Smooth muscle cell (in vitro differentiated cells): ENCODE measurements at regions not wholly inside any gene's neighbourhood (a gene's known extent, or its start where the extent isn't known, plus 50 kb on each side); places are given as distances from the start of the nearest gene placed in this dataset.

ENCODE experiments used
- DNase-seq: peaks from one replicate; lab custom pipeline; 2025; ENCODE audit not compliant: unreplicated experiment; lab: John Stamatoyannopoulos, UW
- H2AFZ ChIP-seq: fragments of 200-600 bp; sonication (generic); 2 replicates; pipeline ENCODE4 v1.6.0; 2016; ENCODE audit warnings: antibody characterized with exemption, low read depth, mild to moderate bottlenecking
- H3F3A ChIP-seq: fragments of 200-600 bp; sonication (generic); 2 replicates; pipeline ENCODE4 v1.6.0; 2017; ENCODE audit warnings: antibody characterized with exemption, low read depth
- H3K27ac ChIP-seq: fragments of 200-600 bp; sonication (generic); 2 replicates; pipeline ENCODE4 v1.5.1; 2016; ENCODE audit warnings: low read depth, mild to moderate bottlenecking
- H3K27me3 ChIP-seq: fragments of 200-600 bp; sonication (generic); 2 replicates; pipeline ENCODE4 v1.6.1; 2016; ENCODE audit warnings: low read depth, mild to moderate bottlenecking
- H3K36me3 ChIP-seq: fragments of 200-600 bp; sonication (generic); 2 replicates; pipeline ENCODE4 v1.5.1; 2016; ENCODE audit warnings: low read depth
- H3K4me1 ChIP-seq: fragments of 200-600 bp; sonication (generic); 2 replicates; pipeline ENCODE4 v1.5.1; 2016; ENCODE audit warnings: low read depth
- H3K4me2 ChIP-seq: fragments of 200-600 bp; sonication (generic); 2 replicates; pipeline ENCODE4 v1.6.0; 2016; ENCODE audit warnings: mild to moderate bottlenecking
- H3K4me3 ChIP-seq: fragments of 200-600 bp; sonication (generic); 2 replicates; pipeline ENCODE4 v1.5.1; 2016; ENCODE audit warnings: mild to moderate bottlenecking
- H3K79me2 ChIP-seq: fragments of 200-600 bp; sonication (generic); 2 replicates; pipeline ENCODE4 v1.6.0; 2016; ENCODE audit warnings: low read depth, mild to moderate bottlenecking
- H3K9ac ChIP-seq: fragments of 200-600 bp; sonication (generic); 2 replicates; pipeline ENCODE4 v1.6.0; 2016; ENCODE audit warnings: low read depth
- H3K9me3 ChIP-seq: fragments of 200-600 bp; sonication (generic); replicated peaks from 2 replicates; pipeline ENCODE4 v1.5.1; 2016; ENCODE audit warnings: low read depth
- H4K20me1 ChIP-seq: fragments of 200-600 bp; sonication (generic); 2 replicates; pipeline ENCODE4 v1.6.0; 2016; ENCODE audit warnings: low read depth
- CTCF ChIP-seq: fragments of 200-600 bp; sonication (generic); IDR thresholded peaks from 2 replicates; pipeline ENCODE4 v1.5.1; 2017; ENCODE audit warnings: borderline replicate concordance, mild to moderate bottlenecking, antibody characterized with exemption; ENCODE audit not compliant: insufficient read depth, poor library complexity, severe bottlenecking
- WGBS: methylation state at CpG from one replicate; pipeline ENCODE4 v1.1.7; 2016; ENCODE audit warnings: low lambda C conversion rate; 5-methylcytosine and 5-hydroxymethylcytosine counted together

DNA sequence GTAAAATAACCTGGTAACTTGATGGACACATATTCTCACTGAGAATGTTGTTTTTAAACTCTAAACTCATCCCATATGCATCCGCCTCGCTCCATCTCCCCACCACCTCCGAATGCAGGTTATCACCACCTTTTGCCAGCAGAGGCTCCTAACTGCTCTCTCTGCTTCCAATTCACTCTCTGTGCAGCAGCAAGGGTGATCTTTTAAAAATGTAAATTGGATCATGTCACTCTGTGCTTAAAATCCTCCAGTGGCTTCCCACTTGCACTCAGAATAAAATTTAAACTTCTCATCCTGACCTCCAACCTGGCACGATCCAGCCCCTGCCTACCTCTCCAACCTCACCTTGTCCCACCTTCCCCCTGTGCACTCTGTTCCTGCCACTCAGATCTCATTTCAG, 317.2 kb downstream of the ZSWIM6 start:
- Histone ChIP-seq H3K4me1 (no peaks in the 10 kb centered on the region), H3K27ac (no peak overlapping the region), H3K9ac (no peak overlapping the region), H3K4me3 (no peak overlapping the region), H4K20me1 (no peaks in the 10 kb centered on the region), H3F3A (no peaks in the 10 kb centered on the region), H3K36me3 (no peaks in the 10 kb centered on the region), H2AFZ (no peak overlapping the region), H3K4me2 (no peak overlapping the region), H3K79me2 (no peaks in the 10 kb centered on the region), H3K27me3 (peaks cover 6% of the 10 kb centered on the region), H3K9me3 (no peaks in the 10 kb centered on the region)
- WGBS, result 94% methylated on average over 4 of the region's 4 CpGs
- no peak for DNase-seq
- no peak for TF ChIP-seq CTCF

GRCh38 chr5:61649971-61650370, 317.9 kb downstream of the ZSWIM6 start:
- no peaks in the 10 kb centered on the region for H3K4me1 ChIP-seq
- WGBS, result 89% methylated on average over 5 of the region's 5 CpGs
- H3K36me3 ChIP-seq, result no peaks in the 10 kb centered on the region
- H3K4me3 ChIP-seq, result no peak overlapping the region
- no peak overlapping the region for H3K9ac ChIP-seq
- H3K27me3 ChIP-seq, result peaks cover 6% of the 10 kb centered on the region
- no peak overlapping the region for H3K4me2 ChIP-seq
- no peaks in the 10 kb centered on the region for H4K20me1 ChIP-seq
- no peak overlapping the region for H2AFZ ChIP-seq
- H3F3A ChIP-seq, result no peaks in the 10 kb centered on the region
- no peak overlapping the region for H3K27ac ChIP-seq
- DNase-seq, result no peak
- TF ChIP-seq CTCF, result no peak
- no peaks in the 10 kb centered on the region for H3K79me2 ChIP-seq
- no peaks in the 10 kb centered on the region for H3K9me3 ChIP-seq

DNA sequence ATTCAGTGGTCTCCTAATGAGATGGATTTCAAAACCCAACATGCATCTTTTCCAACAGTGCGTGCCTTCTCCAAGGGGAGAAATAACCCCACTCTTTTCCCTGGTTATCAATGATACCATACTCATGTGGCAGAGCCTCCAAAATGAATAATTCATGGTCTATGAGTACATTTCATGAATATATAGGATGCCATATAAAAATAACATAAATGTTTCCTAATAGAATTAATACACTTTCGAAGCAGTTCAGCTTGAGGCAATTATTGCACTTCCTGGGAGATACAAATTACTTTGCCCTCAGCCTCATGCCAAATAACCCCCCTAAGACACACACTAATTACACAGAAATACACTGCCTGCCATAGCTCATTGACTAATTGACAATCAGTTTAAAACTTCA, 318.6 kb downstream of the ZSWIM6 start:
- Histone ChIP-seq H3K4me2 (no peak overlapping the region), H3K79me2 (no peaks in the 10 kb centered on the region), H3K9ac (no peak overlapping the region), H3K27ac (no peak overlapping the region), H2AFZ (no peak overlapping the region), H3F3A (no peaks in the 10 kb centered on the region), H3K9me3 (no peaks in the 10 kb centered on the region), H4K20me1 (no peaks in the 10 kb centered on the region), H3K4me1 (no peaks in the 10 kb centered on the region), H3K36me3 (no peaks in the 10 kb centered on the region), H3K4me3 (no peak overlapping the region), H3K27me3 (peaks cover 5% of the 10 kb centered on the region)
- 96% methylated on average over 2 of the region's 2 CpGs for WGBS
- no peak for TF ChIP-seq CTCF
- no peak for DNase-seq

DNA sequence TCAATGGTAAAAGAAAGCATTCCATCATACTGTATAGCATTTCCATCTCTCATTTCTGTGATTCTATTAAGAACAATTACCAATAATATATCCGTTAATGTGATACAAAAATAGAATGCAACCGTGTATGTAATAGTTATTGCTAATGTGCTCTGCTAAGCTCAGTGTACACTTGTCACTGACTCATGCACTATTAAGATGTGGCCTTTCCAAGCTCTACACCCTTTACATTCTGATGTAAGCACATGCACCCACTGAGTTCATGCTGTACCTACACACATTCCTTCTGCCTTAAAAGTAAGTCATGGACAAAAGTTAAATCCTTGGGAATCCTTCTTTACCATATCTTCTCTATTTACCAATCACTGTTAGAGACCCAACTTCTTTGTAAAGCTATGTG, 319.1 kb downstream of the ZSWIM6 start:
- Histone ChIP-seq H3F3A (no peaks in the 10 kb centered on the region), H3K27me3 (no peaks in the 10 kb centered on the region), H3K4me3 (no peak overlapping the region), H2AFZ (no peak overlapping the region), H3K27ac (no peak overlapping the region), H3K4me2 (no peak overlapping the region), H4K20me1 (no peaks in the 10 kb centered on the region), H3K9me3 (no peaks in the 10 kb centered on the region), H3K9ac (no peak overlapping the region), H3K79me2 (no peaks in the 10 kb centered on the region), H3K4me1 (no peaks in the 10 kb centered on the region), H3K36me3 (no peaks in the 10 kb centered on the region)
- no peak for DNase-seq
- WGBS, result 76% methylated on average over 2 of the region's 2 CpGs
- TF ChIP-seq CTCF, result no peak
